NCI-H2029 (cell line): ENCODE measurements at regions not wholly inside any gene's neighbourhood (a gene's known extent, or its start where the extent isn't known, plus 50 kb on each side); places are given as distances from the start of the nearest gene placed in this dataset.

Source experiments
- DNase-seq: peaks from one replicate; lab custom pipeline; 2025; lab: John Stamatoyannopoulos, UW

DNA sequence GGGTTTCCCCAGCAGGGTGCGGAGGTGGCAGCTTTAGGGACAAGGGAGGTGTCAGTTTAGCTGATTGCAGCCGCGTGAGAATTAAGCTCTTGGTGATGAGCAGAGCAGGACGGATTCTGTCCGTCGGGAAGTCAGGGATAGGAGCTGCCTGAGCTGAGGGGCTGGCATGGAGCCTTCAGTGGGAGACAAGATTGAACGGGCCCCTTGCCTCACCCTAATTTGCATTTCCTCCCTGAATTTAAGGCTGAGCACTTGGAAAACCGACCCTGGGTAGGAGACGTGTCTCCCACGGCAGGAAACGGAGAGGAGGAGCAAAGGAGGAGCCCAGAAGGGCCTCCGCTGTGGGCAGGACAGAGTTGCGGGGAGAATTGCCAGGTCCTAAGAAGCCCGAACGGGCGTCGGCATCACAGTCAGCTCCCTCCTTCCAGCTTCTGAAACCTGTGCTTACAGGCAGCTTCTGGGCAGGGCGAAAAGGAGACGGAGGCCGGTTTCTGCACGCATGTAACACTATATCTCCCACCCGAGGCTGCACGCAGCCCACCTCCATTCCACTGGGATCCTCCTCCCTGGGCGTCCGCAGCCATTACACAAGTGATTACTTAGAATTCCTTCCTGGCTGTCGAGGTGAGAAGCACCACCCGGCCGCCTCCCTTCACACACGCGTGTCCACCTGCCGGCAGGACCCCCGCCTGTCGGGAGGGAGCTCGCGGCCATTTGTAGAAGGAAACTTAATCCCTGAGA lies 345.8 kb downstream of the BRD1 start:
- no peak for DNase-seq

GRCh38 chr22:49480896-49481658 lies 346.6 kb downstream of the BRD1 start:
- no peak for DNase-seq

- no peak for DNase-seq
Measured at GRCh38 chr22:49480331-49480730, 347.3 kb downstream of the BRD1 start.

DNA sequence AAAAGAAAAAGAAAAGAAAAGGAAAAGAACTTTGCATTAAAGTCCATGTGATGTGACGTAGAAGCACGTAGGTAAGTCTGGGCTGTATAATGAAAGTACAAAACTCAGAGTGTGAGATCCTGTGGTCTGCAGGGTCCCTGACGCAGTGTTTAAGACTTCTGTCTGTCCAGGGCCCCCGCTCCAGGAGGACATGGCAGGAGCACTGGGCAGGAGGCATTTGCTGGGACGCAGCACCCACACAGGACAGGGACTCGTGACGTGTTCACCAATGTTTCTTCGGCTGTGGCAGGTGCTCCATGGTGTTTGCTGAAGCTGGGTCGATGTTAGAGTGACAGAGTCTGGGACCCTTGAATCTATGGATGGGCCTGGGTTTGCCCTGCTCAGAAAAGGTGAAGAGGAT lies 348.1 kb downstream of the BRD1 start:
- DNase-seq: no peak

DNA sequence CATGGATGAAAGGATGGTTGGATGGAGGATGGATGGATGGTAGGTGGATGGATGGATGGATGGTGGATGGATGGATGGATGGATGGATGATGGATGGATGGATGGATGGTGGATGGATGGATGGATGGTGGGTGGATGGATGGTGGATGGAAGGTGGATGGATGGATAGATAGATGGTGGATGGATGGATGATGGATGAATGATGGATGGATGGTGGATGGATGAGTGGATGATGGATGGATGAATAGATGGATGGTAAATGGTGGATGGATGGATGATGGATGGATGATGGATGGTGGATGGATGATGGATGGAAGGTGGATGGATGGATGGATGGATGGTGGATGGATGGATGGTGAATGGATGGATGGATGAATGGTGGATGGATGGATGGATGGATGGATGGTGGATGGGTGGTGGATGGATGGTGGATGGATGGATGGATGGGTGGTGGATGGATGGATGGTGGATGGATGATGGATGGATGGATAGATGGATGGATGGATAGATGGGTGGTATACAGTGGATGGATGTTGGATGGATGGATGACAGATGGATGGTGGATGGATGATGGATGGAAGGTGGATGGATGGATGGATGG lies 350.8 kb downstream of the BRD1 start:
- DNase-seq: no peak

GRCh38 chr22:49476176-49476575 lies 351.5 kb downstream of the BRD1 start:
- no peak for DNase-seq

GRCh38 chr22:49475253-49475652 lies 352.4 kb downstream of the BRD1 start:
- no peak for DNase-seq

- no peak for DNase-seq
Measured at GRCh38 chr22:49473286-49473685, 354.4 kb downstream of the BRD1 start.

DNA sequence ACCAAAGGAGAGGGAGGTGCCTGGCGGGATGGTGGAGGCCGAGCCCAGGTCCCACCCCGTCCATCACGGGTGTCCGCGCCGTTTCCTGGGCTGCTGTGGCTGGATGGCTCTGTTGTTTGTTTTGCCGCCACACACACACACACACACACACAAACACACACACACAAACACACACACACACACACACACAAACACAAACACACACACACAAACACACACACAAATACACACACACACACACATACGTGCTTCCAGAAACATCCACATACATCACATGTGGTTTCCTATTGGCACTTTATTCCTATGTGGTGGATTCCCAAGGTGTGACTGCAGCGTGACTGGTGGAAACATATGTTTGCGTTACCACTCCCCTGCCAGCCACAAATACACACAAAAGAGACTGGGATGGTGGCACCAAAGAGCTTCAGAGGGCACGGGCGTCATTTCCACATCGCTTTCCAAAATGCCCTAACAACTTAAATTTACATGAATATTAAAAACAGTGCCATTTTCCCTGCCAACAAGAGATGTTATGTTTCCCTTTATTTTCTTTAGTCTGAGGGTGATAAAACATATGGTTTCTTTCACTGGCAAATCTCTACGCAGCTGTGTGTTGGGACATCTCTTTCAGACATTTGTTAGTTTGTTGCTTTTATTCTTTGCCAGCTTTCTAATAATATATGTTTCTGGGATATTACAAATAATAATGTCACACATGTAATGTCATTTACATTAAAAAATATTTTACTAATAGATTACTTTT lies 356.8 kb downstream of the BRD1 start:
- DNase-seq: no peak

GRCh38 chr22:49469896-49470740 lies 357.6 kb downstream of the BRD1 start:
- no peak for DNase-seq

DNA sequence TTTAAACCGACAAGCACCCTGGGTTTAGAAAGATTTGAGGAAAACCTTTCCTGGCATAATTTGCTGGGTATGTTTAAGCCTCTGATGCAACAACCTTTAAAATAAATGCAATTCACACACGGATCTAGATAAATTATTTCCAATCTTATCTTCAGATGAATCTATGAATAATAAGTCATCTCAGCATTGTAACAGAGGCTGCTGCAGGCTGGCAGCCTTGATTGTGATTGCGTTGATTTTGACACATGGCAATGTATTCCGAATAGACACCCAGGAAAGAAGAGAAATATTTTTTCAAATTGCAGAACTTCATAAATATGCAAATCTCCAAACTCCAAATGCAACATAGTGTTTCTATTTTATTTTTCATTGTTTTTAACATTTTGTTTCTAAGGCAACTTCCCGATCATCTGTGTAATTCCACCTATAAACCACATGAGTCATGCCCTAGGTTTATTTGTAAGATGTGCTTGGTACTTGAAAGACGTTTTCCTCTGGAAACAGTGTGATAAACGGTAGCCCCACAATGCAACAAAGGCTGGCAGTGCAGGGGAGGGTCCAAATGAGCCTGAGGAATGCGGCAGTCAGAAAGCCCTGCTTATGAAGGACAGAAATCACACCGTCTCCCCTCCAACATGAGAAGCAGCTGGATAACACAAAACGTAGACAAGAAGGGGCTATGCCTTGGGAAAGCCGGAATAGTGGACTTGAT lies 359.0 kb downstream of the BRD1 start:
- no peak for DNase-seq

- DNase-seq: no peak
Measured at GRCh38 chr22:49466878-49467595, 360.6 kb downstream of the BRD1 start.

DNA sequence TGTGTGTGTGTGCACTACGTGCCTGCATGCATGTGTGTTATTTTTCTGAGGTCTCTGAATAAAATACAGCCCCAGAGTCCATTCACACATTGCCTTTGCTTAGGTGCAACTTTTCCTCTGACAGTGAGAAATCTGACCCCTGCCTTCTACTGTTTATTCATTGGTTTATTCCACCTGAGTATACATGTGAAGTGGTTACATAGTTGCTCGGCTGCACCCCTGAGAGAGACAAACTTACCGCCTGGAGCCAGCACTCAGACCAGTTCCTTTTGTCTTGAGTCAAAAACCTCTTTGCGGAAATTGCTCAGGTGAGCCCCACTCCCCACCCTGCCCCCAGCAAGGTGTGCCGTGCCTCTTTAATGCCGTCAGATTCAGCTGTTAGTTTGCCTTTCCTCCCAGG lies 363.6 kb downstream of the BRD1 start:
- peak; percentile 59 for DNase-seq

GRCh38 chr22:49462795-49463194 lies 364.9 kb downstream of the BRD1 start:
- DNase-seq: no peak

GRCh38 chr22:49462291-49462690 lies 365.4 kb downstream of the BRD1 start:
- no peak for DNase-seq

DNA sequence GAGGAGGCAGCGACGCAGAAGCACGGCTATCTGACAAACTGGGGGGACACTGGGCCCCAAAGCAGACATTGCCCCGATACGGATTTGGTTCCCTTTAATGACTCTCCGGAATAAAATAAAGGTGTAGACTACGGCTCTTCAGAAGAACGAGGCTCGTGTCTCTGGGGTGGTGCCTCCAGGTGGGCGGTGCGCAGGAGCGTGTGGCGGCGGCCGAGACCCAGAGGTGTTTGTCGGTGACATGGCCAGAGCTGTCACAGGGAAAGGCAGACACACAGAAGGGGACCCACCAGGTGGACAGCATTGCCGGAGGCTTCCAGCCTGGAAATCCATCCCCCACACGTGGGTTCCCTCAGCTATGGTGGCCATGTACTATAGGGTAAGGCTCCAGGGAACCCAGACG lies 366.0 kb downstream of the BRD1 start:
- no peak for DNase-seq

DNA sequence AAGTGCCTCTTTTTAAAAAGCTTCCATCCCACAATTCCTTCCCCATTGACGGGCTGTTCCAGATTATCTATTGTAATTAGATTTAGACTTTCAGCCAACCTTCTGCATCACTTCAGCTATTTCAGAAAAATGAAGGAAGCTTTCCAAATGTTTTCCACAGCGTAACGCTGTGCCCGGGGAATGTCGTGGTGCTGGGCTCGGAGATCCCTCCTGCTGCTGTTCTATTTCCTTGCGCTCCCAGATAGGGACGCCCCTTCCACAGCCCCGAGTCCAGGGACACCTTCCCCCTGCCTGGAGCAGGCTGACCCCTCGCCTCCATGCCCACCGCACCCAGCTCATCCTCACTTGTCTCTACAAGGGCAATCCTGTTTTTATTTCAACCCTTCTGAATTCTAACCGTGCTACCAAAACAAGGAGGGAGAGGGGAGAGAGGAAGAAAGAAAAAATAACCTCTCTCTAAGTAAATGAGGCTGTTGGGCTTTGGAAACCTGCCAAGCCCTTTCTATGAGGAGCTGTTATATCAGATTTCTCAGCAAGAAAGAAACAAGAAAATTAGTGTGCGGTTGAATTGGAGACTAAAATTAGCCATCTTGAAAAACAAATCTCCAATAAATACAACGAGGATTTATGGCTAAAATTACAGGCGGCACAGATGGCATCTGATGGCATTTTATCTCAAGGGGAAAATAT lies 366.9 kb downstream of the BRD1 start:
- no peak for DNase-seq

- no peak for DNase-seq
Measured at GRCh38 chr22:49460091-49460490, 367.6 kb downstream of the BRD1 start.

- DNase-seq: no peak
Measured at GRCh38 chr22:49458708-49459099, 369.0 kb downstream of the BRD1 start.
